IMR-90 (cell line): ENCODE measurements at regions not wholly inside any gene's neighbourhood (a gene's known extent, or its start where the extent isn't known, plus 50 kb on each side); places are given as distances from the start of the nearest gene placed in this dataset.

ENCODE experiments used
- ATAC-seq: fragments of 200-7000 bp; cut with Tn5 transposase; 2 replicates; pipeline ENCODE4 v1.9.1; 2020; ENCODE audit warnings: low read depth, mild to moderate bottlenecking, moderate library complexity
- BruUV-seq: library from RNA; stranded (reverse); fragments of 400-500 nt; replicated peaks from 2 replicates; lab custom pipeline; 2021; lab: Mats Ljungman, UMichigan
- CTCF ChIA-PET: fragments of 300-600 bp; formaldehyde crosslinking; extraction: SDS; loops from one replicate; lab custom pipeline; 2021; ENCODE audit warnings: antibody characterized with exemption; lab: Yijun Ruan, JAX
- POLR2A ChIA-PET: fragments of 300-600 bp; sonication (Branson Sonifier 250); formaldehyde crosslinking; loops from one replicate; lab custom pipeline; 2022; ENCODE audit warnings: antibody characterized with exemption; ENCODE audit not compliant: unreplicated experiment; lab: Charles Lee
- DNase-seq: peaks from one replicate; pipeline ENCODE4 v3.0.0; 2013
- H2AFZ ChIP-seq: replicated peaks from 2 replicates; pipeline ENCODE3; 2013; ENCODE audit warnings: low read length, mild to moderate bottlenecking; ENCODE audit not compliant: poor library complexity
- H2AK5ac ChIP-seq: 2 replicates; pipeline ENCODE4 v1.6.1; 2013; ENCODE audit warnings: low read depth, low read length, inconsistent platforms
- H2AK9ac ChIP-seq: replicated peaks from 2 replicates; pipeline ENCODE3; 2013; ENCODE audit warnings: mild to moderate bottlenecking, low read depth, low read length, moderate library complexity; ENCODE audit not compliant: poor library complexity
- H2BK120ac ChIP-seq: 2 replicates; pipeline ENCODE4 v1.6.1; 2013; ENCODE audit warnings: low read depth, low read length, inconsistent platforms
- H2BK15ac ChIP-seq: 3 replicates; pipeline ENCODE4 v1.6.1; 2013; ENCODE audit warnings: low read depth, low read length, inconsistent platforms
- H2BK20ac ChIP-seq: 2 replicates; pipeline ENCODE4 v1.6.1; 2013; ENCODE audit warnings: low read depth, mild to moderate bottlenecking, inconsistent platforms, low read length, moderate library complexity
- H2BK5ac ChIP-seq: 2 replicates; pipeline ENCODE4 v1.6.1; 2013; ENCODE audit warnings: mild to moderate bottlenecking, low read depth, low read length, inconsistent platforms; ENCODE audit not compliant: poor library complexity, severe bottlenecking
- H3K14ac ChIP-seq: replicated peaks from 2 replicates; pipeline ENCODE4 v1.6.1; 2013; ENCODE audit warnings: low read depth, low read length, inconsistent platforms
- H3K18ac ChIP-seq: 2 replicates; pipeline ENCODE4 v1.6.1; 2013; ENCODE audit warnings: low read depth, low read length, control low read depth
- H3K23ac ChIP-seq: 2 replicates; pipeline ENCODE4 v1.6.1; 2013; ENCODE audit warnings: low read depth, low read length, inconsistent platforms
- H3K27ac ChIP-seq: 2 replicates; pipeline ENCODE4 v1.5.1; 2013; ENCODE audit warnings: mild to moderate bottlenecking, control low read depth, low read length; ENCODE audit not compliant: insufficient read depth
- H3K27me3 ChIP-seq: 2 replicates; pipeline ENCODE4 v1.6.1; 2013; ENCODE audit warnings: low read length; ENCODE audit not compliant: control insufficient read depth, insufficient read depth
- H3K36me3 ChIP-seq: 2 replicates; pipeline ENCODE4 v1.6.1; 2013; ENCODE audit warnings: low read length, mixed read lengths; ENCODE audit not compliant: control insufficient read depth, insufficient read depth
- H3K4ac ChIP-seq: 2 replicates; pipeline ENCODE4 v1.6.1; 2013; ENCODE audit warnings: low read depth, low read length, inconsistent platforms
- H3K4me1 ChIP-seq: 2 replicates; pipeline ENCODE4 v1.6.1; 2013; ENCODE audit warnings: low read length, mixed read lengths; ENCODE audit not compliant: control insufficient read depth, insufficient read depth
- H3K4me2 ChIP-seq: 2 replicates; pipeline ENCODE4 v1.6.1; 2013; ENCODE audit warnings: low read depth, mild to moderate bottlenecking, control low read depth, low read length, moderate library complexity
- H3K4me3 ChIP-seq: 2 replicates; pipeline ENCODE4 v1.5.1; 2013; ENCODE audit warnings: low read depth, mild to moderate bottlenecking, control low read depth, low read length, moderate library complexity; ENCODE audit not compliant: insufficient read depth
- H3K56ac ChIP-seq: 2 replicates; pipeline ENCODE4 v1.6.1; 2013; ENCODE audit warnings: low read length, inconsistent platforms; ENCODE audit not compliant: insufficient read depth; ENCODE audit errors: extremely low read depth
- H3K79me1 ChIP-seq, 2 experiments: 2 replicates each; pipeline ENCODE4 v1.6.1; 2013; ENCODE audit warnings: low read length in 2 of 2, inconsistent platforms in 1 of 2, low read depth in 1 of 2
- H3K9ac ChIP-seq: 2 replicates; pipeline ENCODE4 v1.6.1; 2013; ENCODE audit warnings: low read depth, low read length, control low read depth
- H3K9me1 ChIP-seq: 2 replicates; pipeline ENCODE4 v1.6.1; 2013; ENCODE audit warnings: low read length, inconsistent platforms; ENCODE audit not compliant: insufficient read depth
- H3K9me3 ChIP-seq: 2 replicates; pipeline ENCODE4 v1.6.1; 2013; ENCODE audit warnings: low read length; ENCODE audit not compliant: control insufficient read depth, insufficient read depth
- H4K20me1 ChIP-seq: 2 replicates; pipeline ENCODE4 v1.6.1; 2013; ENCODE audit warnings: low read length, inconsistent platforms; ENCODE audit not compliant: insufficient read depth
- H4K5ac ChIP-seq: 2 replicates; pipeline ENCODE4 v1.6.1; 2013; ENCODE audit warnings: mild to moderate bottlenecking, low read depth, low read length, control low read depth
- H4K8ac ChIP-seq, 2 experiments: 2 replicates each; pipeline ENCODE4 v1.6.1; 2013; ENCODE audit warnings: low read depth in 2 of 2, low read length in 2 of 2, control low read depth in 1 of 2, inconsistent platforms in 1 of 2
- H4K91ac ChIP-seq: 2 replicates; pipeline ENCODE4 v1.6.1; 2013; ENCODE audit warnings: low read depth, low read length, inconsistent platforms; ENCODE audit not compliant: insufficient read depth
- SMC3 ChIP-seq: fragments of 150-350 bp; IDR thresholded peaks from 2 replicates; pipeline ENCODE4 v1.6.1; 2016; ENCODE audit warnings: low read depth, mild to moderate bottlenecking, antibody characterized with exemption, low read length, moderate library complexity
- WGBS, 2 experiments: methylation state at CpG; one replicate each; pipeline versions ENCODE4 v1.1.5 to v1.1.7; 2013; ENCODE audit warnings: missing lambda C conversion rate in 2 of 2; ENCODE audit not compliant: insufficient read length in 1 of 2; ENCODE audit errors: extremely low coverage in 2 of 2; 5-methylcytosine and 5-hydroxymethylcytosine counted together
- dilution Hi-C: fragments of 300-500 bp; cut with HindIII; formaldehyde crosslinking; loops from one replicate; pipeline ENCODE4 v1.14.3; 2018; ENCODE audit warnings: low sequenced_read_pairs; ENCODE audit not compliant: unreplicated experiment
- in situ Hi-C: fragments of 300-500 bp; cut with MboI; formaldehyde crosslinking; loops from 3 replicates; pipeline ENCODE4 v1.14.3; 2019; ENCODE audit warnings: low sequenced_read_pairs, inconsistent platforms, mixed read lengths
- intact Hi-C: fragments of 100-400 bp; cut with micrococcal nuclease; formaldehyde crosslinking; loops from 2 replicates; pipeline ENCODE4 v1.10.0; 2022
- TF ChIP-seq, protein P1 (sequence below): conservative IDR thresholded peaks from 2 replicates; pipeline ENCODE4 v1.5.1; 2012; ENCODE audit warnings: mild to moderate bottlenecking, low read depth, low read length, improper control_type of control experiment

- in situ Hi-C loops (no loop called here), intact Hi-C loops (no loop called here), dilution Hi-C loops (no loop called here)
- H4K8ac ChIP-seq = no peak overlapping the region
- H2BK20ac ChIP-seq = no peak overlapping the region
- H3K14ac ChIP-seq = no peak overlapping the region
- no peak overlapping the region for H2BK15ac ChIP-seq
- H4K91ac ChIP-seq = no peak overlapping the region
- no peak overlapping the region for H3K23ac ChIP-seq
- H3K4me1 ChIP-seq = no peaks in the 10 kb centered on the region
- no peaks in the 10 kb centered on the region for H3K79me1 ChIP-seq
- no TSS peak for BruUV-seq
- ChIA-PET POLR2A (no interaction called here), CTCF (no interaction called here)
- no peak overlapping the region for H2BK120ac ChIP-seq
- H4K20me1 ChIP-seq = no peaks in the 10 kb centered on the region
- DNase-seq (no peak), ATAC-seq (no peak)
- H2AFZ ChIP-seq = no peak overlapping the region
- no peak overlapping the region for H3K9ac ChIP-seq
- WGBS, 2 experiments = 53% methylated on average over 6 of the region's 27 CpGs; no CpG with 5 or more reads in 1 of the 2 experiments
- no peak overlapping the region for H3K56ac ChIP-seq
- H3K36me3 ChIP-seq = no peaks in the 10 kb centered on the region
- H3K4ac ChIP-seq = no peak overlapping the region
- H3K4me3 ChIP-seq = no peak overlapping the region
- no peak overlapping the region for H3K27ac ChIP-seq
- no peak overlapping the region for H2AK9ac ChIP-seq
- no peak overlapping the region for H2BK5ac ChIP-seq
- TF ChIP-seq, protein P1, sequence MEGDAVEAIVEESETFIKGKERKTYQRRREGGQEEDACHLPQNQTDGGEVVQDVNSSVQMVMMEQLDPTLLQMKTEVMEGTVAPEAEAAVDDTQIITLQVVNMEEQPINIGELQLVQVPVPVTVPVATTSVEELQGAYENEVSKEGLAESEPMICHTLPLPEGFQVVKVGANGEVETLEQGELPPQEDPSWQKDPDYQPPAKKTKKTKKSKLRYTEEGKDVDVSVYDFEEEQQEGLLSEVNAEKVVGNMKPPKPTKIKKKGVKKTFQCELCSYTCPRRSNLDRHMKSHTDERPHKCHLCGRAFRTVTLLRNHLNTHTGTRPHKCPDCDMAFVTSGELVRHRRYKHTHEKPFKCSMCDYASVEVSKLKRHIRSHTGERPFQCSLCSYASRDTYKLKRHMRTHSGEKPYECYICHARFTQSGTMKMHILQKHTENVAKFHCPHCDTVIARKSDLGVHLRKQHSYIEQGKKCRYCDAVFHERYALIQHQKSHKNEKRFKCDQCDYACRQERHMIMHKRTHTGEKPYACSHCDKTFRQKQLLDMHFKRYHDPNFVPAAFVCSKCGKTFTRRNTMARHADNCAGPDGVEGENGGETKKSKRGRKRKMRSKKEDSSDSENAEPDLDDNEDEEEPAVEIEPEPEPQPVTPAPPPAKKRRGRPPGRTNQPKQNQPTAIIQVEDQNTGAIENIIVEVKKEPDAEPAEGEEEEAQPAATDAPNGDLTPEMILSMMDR = no peak
- no peak for TF ChIP-seq SMC3
- no peak overlapping the region for H3K18ac ChIP-seq
- peaks cover 39% of the 10 kb centered on the region for H3K9me3 ChIP-seq
- no peak overlapping the region for H3K4me2 ChIP-seq
- H3K9me1 ChIP-seq = no peaks in the 10 kb centered on the region
- H2AK5ac ChIP-seq = no peak overlapping the region
- H4K5ac ChIP-seq = no peak overlapping the region
- no peaks in the 10 kb centered on the region for H3K27me3 ChIP-seq
Measured at GRCh38 chr13:111572956-111573761, 252.7 kb downstream of the TEX29 start.
